GM08714 (cell line): ENCODE measurements at regions not wholly inside any gene's neighbourhood (a gene's known extent, or its start where the extent isn't known, plus 50 kb on each side); places are given as distances from the start of the nearest gene placed in this dataset.

Experiments
- H3K4me3 ChIP-seq: fragments of 200-500 bp; sonication (Bioruptor generic); 2 replicates; pipeline ENCODE4 v1.5.1; 2014; ENCODE audit warnings: mild to moderate bottlenecking, low read length, inconsistent platforms
- ZNF274 ChIP-seq: IDR thresholded peaks from 2 replicates; pipeline ENCODE4 v1.6.1; 2012; ENCODE audit warnings: mild to moderate bottlenecking, low read depth, low read length

DNA sequence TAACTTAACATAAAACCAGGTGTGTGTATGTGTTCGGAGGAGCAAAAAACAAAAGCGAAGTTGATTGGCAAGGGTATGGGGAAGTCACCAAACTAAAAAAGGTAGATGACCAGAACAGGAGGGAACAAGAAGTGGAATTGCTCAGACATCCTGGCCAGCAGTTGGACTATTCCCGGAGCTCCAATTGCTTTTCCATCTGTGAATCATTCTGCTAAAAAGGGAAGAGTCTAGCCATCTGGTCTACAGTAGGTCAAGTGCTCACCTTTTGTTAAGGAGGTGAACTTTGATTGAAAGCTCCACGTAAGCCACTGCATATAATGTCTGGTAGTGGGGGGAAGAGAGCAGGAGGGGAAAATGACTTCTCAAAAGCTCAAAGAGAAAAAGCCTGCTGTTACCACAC lies 50.0 kb upstream of the BET1 start:
- TF ChIP-seq ZNF274 = no peak
- no peak overlapping the region for H3K4me3 ChIP-seq

DNA sequence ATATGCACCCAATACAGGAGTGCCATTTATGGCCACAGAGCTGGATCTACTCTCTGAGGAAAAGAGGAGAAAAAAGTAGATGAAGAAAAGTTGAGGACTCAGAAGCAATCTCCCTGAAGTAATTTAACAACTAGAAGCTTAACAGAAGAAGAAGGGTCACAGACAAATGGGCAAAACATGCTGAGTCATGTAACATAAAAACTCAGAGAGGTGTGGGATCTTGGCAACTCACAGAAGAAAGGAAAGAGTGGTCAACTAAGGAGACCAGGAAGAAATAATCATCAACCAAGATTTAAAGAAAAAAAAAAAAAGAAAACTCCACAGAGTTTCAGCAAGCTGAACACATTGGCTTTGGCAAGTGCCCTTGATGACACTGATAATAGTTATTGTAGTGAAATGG lies 51.8 kb upstream of the BET1 start:
- TF ChIP-seq ZNF274 = no peak
- no peak overlapping the region for H3K4me3 ChIP-seq

DNA sequence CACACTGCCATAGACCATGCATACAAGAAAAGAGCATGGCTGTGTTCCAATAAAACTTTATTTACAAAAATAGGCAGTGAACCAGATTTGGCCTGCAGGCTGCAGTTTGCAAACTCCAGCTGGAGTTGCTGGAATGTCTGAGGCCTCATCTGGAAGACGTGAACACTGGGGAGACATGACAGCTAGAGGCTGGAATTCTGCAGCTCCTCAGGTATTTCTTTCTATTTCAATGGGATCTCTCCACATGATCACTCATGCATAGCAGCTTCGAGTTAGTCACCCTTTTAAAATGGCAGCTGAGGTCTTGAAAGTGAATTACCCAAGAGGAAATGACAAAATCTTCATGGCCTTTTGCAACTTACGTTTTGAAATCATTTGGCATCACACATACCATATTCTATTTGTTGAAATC lies 52.6 kb upstream of the BET1 start:
- TF ChIP-seq ZNF274 = no peak
- no peak overlapping the region for H3K4me3 ChIP-seq

DNA sequence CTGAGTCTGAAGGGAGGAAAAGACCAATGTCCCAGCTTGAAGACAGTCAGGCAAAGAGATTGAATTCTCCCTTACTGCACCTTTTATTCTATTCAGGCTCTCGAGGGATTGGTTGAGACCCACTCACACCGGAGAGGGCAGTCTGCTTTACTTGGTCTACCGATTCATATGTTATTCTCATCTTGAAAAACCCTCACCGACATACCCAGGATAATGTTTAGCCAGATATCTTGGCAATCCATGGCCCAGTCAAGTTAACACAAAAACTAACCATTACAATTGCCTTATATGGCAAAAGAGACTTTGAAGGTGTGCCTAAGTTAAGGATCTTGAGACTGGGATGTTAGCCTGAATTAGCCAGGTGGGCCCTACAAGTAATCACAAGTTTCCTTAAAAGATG lies 53.8 kb upstream of the BET1 start:
- TF ChIP-seq ZNF274 = no peak
- H3K4me3 ChIP-seq = no peak overlapping the region

DNA sequence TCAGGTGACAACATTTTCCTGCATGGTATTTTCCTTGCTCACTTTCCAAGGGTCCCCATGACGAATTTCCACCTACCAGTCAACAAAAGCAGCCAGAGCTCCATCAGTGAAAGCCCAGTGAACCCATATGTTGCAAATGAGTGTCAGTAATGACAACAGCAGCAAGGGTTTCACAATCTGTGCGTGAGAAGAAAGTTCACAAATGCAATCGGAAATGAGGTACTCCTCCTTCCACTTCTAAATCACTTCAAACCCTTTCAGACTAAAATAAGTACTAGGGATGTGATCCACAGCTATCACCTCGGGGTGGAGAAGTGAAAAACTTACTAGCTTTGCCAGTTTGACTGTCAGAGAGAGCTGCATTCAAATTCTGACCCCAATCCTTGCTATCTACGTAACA lies 55.6 kb upstream of the BET1 start:
- H3K4me3 ChIP-seq = no peak overlapping the region
- no peak for TF ChIP-seq ZNF274

DNA sequence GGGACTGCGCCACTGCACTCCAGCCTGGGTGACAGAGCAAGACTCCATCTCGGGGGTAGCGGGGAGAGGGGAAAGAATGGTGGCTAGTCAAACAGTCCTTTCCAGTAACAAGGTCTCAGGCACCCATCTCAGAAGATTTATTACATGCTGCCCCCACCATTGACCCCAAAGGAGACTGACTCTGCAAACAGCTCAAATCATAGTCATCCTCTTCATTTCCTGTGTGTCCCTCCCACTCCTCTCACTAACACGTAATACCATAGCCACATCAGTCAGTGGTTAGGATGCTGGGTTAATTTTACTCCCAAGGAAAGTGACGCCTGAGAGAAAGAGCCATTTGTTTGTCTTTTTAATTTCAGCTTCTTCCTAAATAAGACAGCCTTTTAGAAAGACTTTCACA lies 56.6 kb upstream of the BET1 start:
- no peak for TF ChIP-seq ZNF274
- no peak overlapping the region for H3K4me3 ChIP-seq

DNA sequence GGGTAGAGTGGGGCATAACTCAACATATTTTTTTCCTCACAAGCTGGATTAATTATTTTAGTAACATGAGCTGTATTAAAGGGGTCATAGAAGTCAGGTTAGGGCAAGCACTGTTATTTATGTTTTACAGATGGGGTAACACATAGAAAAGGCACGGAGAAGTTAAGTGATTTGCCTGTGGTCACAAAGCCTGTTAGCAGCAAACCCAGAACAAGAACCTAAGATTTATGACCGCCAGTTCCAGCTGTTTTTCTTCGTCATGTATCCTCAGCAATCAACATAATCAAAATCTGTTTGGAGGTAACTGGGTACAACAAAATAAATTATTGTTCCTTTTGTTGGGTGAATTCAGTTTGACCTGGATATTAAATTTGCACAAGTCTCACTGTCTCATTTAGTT lies 57.2 kb upstream of the BET1 start:
- no peak overlapping the region for H3K4me3 ChIP-seq
- no peak for TF ChIP-seq ZNF274

DNA sequence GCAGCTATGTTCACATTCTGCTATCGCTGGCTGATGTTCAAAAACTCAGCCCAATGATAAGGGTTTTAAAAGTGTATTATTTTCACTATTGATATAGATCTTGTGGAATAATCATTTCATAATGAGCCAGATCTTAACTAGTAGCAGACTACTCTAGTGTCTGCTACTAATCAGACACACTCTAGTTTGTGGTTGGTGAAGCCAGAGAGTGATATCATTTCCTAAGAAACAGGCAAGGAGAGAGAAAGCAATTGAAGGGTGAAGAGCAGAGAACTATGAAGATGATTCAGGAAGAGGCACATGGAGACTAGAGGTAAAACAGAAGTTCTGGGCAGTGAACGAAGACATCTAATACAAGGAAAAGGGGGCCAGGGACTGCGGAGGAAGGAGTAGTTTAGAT lies 58.2 kb upstream of the BET1 start:
- TF ChIP-seq ZNF274 = no peak
- H3K4me3 ChIP-seq = no peak overlapping the region

DNA sequence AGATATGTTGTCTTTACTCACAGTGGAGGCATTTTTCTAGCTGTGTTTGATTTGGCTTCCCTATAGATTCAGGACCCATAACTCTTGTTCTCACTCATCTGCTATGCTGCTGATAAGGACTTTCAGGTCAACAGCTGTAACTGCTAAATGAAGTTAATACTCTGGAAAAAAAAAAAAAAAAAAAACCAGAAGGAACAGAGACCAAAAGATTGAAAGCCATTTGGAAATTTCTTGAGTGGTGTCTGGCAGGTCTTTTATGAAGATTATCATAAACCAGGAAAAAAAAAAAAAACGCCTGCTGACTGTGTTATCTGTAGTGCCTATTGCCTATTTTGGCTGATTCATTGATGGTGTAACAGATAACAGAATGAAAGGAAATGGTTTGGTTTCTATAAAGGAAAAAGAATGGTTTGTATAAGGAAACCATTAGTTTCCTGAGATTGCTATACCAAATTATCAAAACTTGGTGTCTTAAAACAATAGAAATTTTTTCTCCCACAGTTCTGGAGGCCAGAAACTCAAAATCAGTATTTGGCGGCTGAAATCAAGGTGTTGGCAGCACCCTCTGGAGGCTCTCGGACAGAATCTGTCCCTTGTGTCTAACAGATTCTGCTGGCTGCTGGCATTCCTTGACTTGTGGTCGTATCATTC lies 60.5 kb upstream of the BET1 start:
- no peak overlapping the region for H3K4me3 ChIP-seq
- TF ChIP-seq ZNF274 = no peak

DNA sequence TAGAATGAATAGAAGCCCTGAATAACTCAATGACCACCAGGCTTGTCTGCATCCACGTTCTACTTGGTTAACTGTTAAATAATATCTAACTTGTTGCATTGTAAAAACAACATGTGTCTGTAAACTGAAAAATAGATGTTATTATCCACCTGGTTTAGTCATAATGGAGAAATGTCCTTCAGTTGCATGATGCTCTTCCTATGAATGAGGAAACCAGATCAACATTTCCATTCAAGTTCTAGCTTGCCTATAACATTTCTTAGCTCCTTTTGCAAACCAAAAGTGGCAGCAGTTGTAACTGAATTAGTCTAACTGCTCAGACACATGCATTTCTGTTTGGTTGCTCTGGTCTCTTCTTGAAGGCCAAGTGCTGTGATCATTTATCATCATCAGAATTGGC lies 62.9 kb upstream of the BET1 start:
- H3K4me3 ChIP-seq = no peak overlapping the region
- no peak for TF ChIP-seq ZNF274

DNA sequence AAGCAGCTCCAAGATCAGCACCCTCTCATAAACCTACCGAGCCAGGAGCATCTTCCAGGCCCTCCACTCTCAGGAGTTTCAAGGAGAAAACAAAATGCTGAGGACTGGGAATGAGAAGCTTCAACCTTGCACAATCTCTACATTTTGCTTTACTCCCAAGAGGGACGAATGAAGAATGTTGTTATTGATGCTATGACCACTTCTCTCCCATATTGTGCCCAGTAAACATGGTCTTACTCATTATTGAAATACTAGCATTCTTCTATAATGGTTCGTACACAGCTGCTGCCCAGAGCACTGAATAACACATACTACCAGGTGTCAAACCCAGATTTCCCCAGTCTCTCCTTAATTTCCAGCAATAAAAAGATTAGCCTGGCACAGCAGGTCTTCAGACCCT lies 63.4 kb upstream of the BET1 start:
- TF ChIP-seq ZNF274 = no peak
- no peak overlapping the region for H3K4me3 ChIP-seq

DNA sequence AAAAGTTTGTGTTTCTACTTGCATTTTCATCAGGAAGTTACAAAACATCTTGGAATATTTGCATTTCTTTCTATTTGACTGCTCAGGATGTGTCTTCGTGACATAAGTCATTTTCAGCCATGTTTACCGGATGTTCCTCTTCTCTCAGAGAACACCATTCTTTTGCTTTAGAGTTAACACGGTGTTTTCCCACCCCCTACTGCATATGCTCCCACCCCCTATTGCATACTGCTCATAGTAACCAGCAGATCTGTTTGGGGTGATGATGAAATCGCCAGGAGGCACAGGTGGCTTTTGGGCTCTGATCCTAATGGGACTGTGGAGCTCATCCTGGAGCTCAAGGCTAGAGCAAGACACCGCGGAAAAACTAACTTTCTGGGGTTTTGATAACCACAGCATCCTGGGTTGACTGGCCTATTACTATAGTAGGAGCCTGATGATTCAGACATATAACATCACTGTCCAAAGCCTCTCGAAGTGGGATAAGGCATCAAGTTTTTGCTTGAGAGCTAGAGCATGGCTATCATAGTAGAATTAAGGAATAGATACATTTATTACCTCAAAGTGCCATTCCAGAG lies 65.1 kb upstream of the BET1 start:
- no peak overlapping the region for H3K4me3 ChIP-seq
- TF ChIP-seq ZNF274 = no peak

DNA sequence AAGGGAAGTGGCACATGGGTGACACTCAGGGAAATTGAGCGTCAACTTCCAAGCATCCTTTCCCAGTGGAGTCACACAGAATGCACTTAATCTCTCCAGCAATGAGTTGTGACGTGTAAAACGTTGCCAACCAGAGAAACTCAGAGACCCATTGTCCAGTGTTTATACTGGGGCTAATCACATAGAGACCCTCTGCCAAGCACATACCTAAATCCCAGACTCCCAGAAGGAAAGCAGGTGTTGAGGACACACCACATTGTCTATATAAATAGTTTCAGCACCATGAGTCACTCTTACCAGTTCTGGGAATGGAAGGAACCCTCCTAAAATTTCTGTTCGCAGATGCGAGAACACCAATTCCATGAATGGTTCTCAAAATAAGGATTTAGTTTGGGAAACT lies 76.4 kb upstream of the BET1 start:
- no peak overlapping the region for H3K4me3 ChIP-seq
- TF ChIP-seq ZNF274 = no peak

DNA sequence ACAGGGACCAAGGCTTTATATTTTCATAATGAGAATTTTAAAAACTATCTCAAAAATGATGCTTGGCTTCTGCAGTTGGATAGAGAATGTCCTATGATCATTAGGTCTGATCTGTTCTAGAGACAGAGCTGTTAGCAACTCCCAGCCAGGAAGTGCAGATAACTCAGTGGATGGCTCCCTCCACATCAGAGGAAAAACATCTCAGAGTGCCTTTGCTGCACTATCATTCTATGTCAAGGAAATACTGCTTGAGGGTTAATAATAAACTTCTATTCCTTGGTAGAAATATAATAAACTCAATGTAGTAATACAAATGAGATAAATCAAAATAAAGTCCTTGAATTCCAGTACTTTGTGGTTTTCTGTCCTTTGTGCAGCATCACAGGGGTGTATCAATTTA lies 78.0 kb upstream of the BET1 start:
- TF ChIP-seq ZNF274 = no peak
- H3K4me3 ChIP-seq = no peak overlapping the region

DNA sequence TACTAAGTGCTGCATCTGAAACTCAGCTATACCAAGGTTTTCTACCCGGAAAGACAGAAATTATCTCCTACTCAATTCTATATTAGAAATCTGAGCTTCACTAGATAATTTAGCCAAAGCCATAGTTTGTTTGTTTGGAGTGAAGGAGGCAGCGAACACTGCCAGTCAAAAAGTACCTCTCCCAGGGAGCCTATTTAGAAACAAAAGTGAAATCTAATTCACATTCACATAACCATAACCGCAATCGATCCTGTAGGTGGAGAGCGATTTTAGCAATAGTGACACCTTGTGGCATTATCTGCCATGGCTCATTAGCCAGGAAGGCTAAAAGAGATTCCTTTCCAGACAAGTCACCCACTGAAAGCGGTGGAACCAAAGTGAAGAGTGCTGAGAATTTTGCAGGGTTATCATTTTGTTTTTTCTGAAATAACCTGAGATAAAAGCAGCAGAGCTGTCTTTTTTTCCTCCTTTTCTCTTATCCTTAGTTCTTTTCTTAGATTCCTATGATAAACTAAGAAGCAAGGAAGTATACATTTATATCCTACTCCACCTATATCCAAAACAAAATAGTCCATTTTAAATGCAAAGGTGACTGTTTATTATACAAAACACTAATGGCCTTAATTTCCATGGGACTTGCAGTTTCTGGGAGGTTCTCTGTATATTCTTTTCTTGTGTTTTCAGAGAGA lies 83.7 kb upstream of the BET1 start:
- H3K4me3 ChIP-seq = no peak overlapping the region

More for the DNA sequence above, 83.7 kb upstream of the BET1 start:
- TF ChIP-seq ZNF274 = no peak
